Bronchial epithelial cell (primary cell): ENCODE measurements at regions not wholly inside any gene's neighbourhood (a gene's known extent, or its start where the extent isn't known, plus 50 kb on each side); places are given as distances from the start of the nearest gene placed in this dataset.

Source experiments
- DNase-seq: peaks from one replicate; pipeline ENCODE4 v3.0.0-alpha.2; 2010; ENCODE audit warnings: low read depth
- FAIRE-seq: peaks from 2 replicates; lab custom pipeline; 2011; peaks lifted over from hg19 to GRCh38; lab: Jason Lieb, UNC
- H3K27me3 ChIP-seq: 2 replicates; pipeline ENCODE4 v1.5.1; 2011; ENCODE audit warnings: low read length; ENCODE audit not compliant: control insufficient read depth, insufficient read depth
- H3K36me3 ChIP-seq: 2 replicates; pipeline ENCODE4 v1.5.1; 2011; ENCODE audit warnings: low read length; ENCODE audit not compliant: control insufficient read depth, insufficient read depth
- H3K4me3 ChIP-seq: 2 replicates; pipeline ENCODE4 v1.5.1; 2011; ENCODE audit warnings: mild to moderate bottlenecking, low read depth, low read length, control low read depth
- TF ChIP-seq, protein P1 (sequence below): IDR thresholded peaks from 2 replicates; pipeline ENCODE4 v1.5.1; 2011; ENCODE audit warnings: mild to moderate bottlenecking, moderate library complexity, low read length, control low read depth, inconsistent platforms; ENCODE audit not compliant: insufficient read depth, severe bottlenecking

DNA sequence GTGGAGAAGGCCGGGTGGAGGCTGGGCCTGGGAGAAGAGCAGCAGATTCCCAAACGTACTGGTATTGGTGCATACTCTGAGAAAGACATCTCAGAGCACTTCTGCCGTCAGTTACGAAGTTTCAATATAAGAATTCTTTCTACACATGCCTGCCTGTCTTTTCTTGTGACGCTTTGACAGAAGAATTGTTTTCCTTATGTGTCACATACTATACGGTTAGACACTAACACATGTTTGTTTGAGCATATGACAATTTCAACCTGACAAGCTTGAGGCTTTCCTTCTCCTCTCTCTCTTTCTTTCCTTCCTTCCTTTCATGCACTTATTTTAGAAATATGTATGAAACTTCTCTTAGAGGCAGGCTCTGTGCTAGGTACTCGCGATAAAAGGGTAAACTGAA is 360.0 kb downstream of the QKI start:
- no peak for FAIRE-seq
- DNase-seq: no peak
- Histone ChIP-seq H3K4me3 (no peak overlapping the region), H3K36me3 (no peaks in the 10 kb centered on the region), H3K27me3 (no peaks in the 10 kb centered on the region)
- TF ChIP-seq, protein P1, sequence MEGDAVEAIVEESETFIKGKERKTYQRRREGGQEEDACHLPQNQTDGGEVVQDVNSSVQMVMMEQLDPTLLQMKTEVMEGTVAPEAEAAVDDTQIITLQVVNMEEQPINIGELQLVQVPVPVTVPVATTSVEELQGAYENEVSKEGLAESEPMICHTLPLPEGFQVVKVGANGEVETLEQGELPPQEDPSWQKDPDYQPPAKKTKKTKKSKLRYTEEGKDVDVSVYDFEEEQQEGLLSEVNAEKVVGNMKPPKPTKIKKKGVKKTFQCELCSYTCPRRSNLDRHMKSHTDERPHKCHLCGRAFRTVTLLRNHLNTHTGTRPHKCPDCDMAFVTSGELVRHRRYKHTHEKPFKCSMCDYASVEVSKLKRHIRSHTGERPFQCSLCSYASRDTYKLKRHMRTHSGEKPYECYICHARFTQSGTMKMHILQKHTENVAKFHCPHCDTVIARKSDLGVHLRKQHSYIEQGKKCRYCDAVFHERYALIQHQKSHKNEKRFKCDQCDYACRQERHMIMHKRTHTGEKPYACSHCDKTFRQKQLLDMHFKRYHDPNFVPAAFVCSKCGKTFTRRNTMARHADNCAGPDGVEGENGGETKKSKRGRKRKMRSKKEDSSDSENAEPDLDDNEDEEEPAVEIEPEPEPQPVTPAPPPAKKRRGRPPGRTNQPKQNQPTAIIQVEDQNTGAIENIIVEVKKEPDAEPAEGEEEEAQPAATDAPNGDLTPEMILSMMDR: no peak

DNA sequence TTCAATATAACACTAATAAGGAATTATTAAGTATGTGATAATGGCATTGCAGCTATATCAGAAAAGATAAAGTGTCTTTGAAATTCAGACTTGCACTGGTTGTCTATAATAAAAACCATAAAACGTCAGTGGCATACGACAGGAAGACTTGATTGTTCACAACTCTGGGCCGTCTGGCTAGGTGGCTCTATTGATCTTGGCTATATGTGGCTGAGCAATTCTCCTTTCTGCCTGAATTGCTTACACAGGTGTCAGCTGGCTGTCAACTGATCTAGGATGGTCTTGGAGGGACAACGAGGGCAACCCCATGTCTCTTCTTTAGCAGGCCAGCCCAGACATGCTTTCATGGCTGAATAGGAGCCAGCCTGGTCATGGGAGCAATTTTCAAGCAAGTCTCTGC is 359.1 kb downstream of the QKI start:
- no peak for FAIRE-seq
- Histone ChIP-seq H3K4me3 (no peak overlapping the region), H3K27me3 (no peaks in the 10 kb centered on the region), H3K36me3 (no peaks in the 10 kb centered on the region)
- TF ChIP-seq, protein P1: no peak
- peak; percentile 58 for DNase-seq

DNA sequence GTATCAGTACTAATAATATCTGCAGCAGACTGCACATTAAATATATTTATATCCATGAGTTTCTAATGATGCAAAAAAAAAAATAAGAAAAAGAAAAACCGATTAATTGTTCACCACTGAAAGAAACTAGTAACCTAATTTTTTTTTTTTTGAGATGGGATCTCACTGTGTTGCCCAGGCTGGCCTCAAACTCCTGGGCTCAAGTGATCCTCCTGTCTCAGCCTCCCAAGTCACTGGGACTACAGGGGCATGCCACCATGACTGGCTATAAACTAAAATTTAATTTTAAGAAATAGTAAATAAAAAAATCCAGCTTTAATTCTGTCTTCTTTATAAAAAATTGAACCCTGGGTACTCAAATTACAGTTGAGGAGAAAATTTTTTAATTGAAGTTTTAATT is 358.2 kb downstream of the QKI start:
- Histone ChIP-seq H3K27me3 (no peaks in the 10 kb centered on the region), H3K4me3 (no peak overlapping the region), H3K36me3 (no peaks in the 10 kb centered on the region)
- no peak for DNase-seq
- TF ChIP-seq, protein P1: no peak
- FAIRE-seq: no peak

DNA sequence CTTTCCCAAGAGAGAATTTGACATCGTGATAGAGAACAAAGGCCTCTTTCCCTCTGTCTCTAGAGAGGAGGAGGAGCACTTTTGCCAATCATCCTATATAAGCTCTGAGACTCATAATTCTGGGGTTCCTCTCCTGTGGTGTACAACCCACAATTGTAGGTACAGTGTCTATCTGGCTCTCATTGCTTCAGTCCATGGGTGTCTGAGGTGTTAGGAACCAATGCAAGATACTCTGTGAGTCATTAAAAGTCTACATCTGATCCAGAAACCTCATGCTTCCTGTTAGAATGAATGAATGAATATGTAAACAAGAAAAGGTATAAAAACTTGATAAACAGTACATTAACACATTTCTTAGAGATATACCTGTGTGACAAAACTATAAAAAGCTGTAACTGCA is 356.7 kb downstream of the QKI start:
- Histone ChIP-seq H3K4me3 (no peak overlapping the region), H3K27me3 (no peaks in the 10 kb centered on the region), H3K36me3 (no peaks in the 10 kb centered on the region)
- FAIRE-seq: no peak
- DNase-seq: peak; percentile 65
- TF ChIP-seq, protein P1: no peak

DNA sequence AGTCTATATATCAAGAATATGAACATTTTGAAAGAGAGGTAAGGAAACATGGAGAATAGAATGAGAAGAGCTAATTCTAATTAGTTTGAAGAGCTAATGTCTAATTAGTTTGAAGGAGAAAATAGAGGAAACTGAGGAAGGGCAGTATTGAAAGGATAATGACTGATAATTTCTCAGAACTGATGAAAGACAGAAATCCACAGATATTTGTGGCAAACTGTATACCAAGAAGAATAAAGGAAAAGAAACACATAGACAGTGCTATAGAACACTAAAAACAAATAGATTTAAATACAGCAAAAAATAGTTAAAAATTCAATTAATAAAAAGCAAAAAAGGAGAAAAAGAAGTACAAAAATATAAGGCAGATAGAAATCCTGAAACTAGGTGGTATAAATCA is 354.4 kb downstream of the QKI start:
- no peak for DNase-seq
- H3K27me3 ChIP-seq: no peaks in the 10 kb centered on the region
- TF ChIP-seq, protein P1: no peak
- no peaks in the 10 kb centered on the region for H3K36me3 ChIP-seq
- no peak for FAIRE-seq
- no peak overlapping the region for H3K4me3 ChIP-seq

DNA sequence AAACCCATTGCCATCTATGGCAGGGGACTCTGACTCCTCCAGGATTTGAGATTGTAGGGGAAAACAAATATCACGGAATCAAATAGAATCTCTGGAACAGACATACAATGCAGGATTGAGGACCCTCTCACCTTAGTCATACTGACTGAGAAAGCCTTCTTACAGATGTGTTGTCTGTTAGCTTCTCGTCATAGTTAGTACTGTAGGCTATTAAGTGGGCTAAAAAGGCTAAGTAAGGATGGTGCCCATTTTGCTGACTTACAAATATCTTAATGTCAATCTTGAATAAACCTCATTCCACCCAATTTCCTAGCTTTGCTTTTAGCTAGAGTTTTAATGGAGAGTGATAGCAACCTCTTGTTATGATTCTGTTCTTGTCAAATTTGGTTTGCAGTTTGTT is 352.4 kb downstream of the QKI start:
- Histone ChIP-seq H3K4me3 (no peak overlapping the region), H3K36me3 (no peaks in the 10 kb centered on the region), H3K27me3 (no peaks in the 10 kb centered on the region)
- FAIRE-seq: no peak
- no peak for DNase-seq
- TF ChIP-seq, protein P1: no peak
